Fibroblast of gingiva (primary cell): ENCODE measurements at regions not wholly inside any gene's neighbourhood (a gene's known extent, or its start where the extent isn't known, plus 50 kb on each side); places are given as distances from the start of the nearest gene placed in this dataset.
"Not testable (repeated sequence)": the region's sequence is repeated elsewhere in the genome, so short reads cannot be mapped to it uniquely, and the experiment has no call there.

Experiments used
- DNase-seq: peaks from one replicate; pipeline ENCODE4 v3.0.0-alpha.2; 2011; ENCODE audit warnings: low read depth

- peak; percentile 15 for DNase-seq
Measured at GRCh38 chr13:48808683-48809082, 155.0 kb downstream of the CYSLTR2 start.

- no peak for DNase-seq
Measured at GRCh38 chr13:48810013-48810412, 156.3 kb downstream of the CYSLTR2 start.

- DNase-seq = peak; percentile 17
Measured at GRCh38 chr13:48813518-48813917, 159.8 kb downstream of the CYSLTR2 start.

DNA sequence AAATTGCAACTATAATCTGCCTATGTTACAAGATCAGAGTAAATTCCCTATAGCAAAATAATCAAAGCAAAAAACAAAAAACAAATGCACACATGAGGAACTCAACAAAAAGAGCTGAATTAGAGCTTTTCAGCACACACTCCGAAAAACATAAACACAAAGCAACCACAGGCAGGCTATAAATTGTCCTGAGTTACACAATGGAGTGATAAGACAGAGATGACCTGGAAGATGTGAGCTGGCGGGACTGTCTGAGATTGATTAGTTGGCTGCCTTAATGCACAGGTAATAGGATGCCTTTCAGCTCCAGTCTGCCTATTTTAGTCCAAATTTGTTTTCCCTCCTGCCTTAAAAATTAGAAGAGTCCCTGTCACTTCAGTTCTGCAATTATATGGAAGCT, 159.0 kb upstream of the FNDC3A start:
- no peak for DNase-seq

- DNase-seq = no peak
Measured at GRCh38 chr13:48817166-48817802, 158.4 kb upstream of the FNDC3A start.

- peak; percentile 95 for DNase-seq
Measured at GRCh38 chr13:48818495-48819356, 157.0 kb upstream of the FNDC3A start.

DNA sequence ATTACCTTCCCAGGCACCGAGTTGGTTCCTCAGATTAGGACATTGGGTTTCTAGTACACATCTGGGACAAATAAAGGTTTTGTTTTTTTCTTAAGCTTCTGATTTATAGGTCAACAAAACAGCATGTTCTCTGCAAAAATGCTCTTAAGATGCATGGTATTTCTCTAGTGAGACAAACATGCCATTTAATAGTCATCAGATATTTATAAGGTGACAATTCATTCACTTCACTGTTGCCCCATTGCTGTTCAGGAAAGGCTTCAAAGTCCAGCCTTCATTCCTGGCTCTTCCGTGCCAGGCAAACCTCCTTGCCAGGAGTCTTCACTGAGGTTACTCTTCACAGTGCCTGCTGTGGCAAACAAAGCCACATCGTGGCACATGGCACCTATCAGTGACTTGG, 156.3 kb upstream of the FNDC3A start:
- DNase-seq = peak; percentile 83

- no peak for DNase-seq
Measured at GRCh38 chr13:48819899-48820298, 155.8 kb upstream of the FNDC3A start.

- not testable (repeated sequence) for DNase-seq
Measured at GRCh38 chr13:48823526-48823925, 152.2 kb upstream of the FNDC3A start.

- DNase-seq = no peak
Measured at GRCh38 chr13:48826039-48826438, 149.7 kb upstream of the FNDC3A start.

GRCh38 chr13:48826922-48827454, 148.7 kb upstream of the FNDC3A start:
- DNase-seq = not testable (repeated sequence)

GRCh38 chr13:48827709-48828108, 148.0 kb upstream of the FNDC3A start:
- DNase-seq = no peak

- DNase-seq = no peak
Measured at GRCh38 chr13:48828962-48829411, 146.7 kb upstream of the FNDC3A start.

DNA sequence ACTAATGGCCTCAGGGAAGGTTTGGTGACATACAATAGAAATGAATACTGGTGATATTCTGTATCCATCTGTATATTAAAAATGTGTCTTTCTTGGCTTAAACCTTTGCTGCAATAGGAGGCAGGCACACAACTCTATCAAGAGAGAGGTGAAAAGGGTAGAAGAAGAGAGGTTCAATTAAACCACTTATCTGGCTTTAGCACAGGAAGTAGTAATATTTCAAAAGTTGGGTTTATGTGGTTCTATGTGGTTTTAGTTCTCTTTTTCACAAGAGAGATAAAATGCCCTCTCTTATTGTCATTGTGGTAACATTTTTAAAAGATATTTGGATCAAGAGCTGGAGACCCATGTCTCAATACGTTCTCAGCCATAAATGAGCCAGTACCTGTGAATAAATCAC, 146.2 kb upstream of the FNDC3A start:
- DNase-seq = no peak

DNA sequence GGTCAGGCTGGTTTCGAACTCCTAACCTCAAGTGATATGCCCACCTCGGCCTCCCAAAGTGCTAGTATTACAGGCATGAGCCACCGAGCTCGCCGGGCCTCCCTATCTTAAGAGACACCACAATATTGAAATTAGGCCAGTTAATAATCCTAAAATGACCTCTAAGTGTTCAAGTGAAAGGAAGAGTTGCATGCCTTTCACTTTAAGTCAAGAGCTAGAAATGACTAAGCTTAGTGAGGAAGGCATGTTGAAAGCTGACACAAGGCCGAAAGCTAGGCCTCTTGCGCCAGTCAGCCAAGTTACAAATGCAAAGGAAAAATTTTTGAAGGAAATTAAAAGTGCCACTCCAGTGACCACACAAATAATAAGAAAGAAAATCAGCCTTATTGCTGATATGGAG, 144.5 kb upstream of the FNDC3A start:
- DNase-seq = peak; percentile 54

GRCh38 chr13:48833412-48833811, 142.3 kb upstream of the FNDC3A start:
- no peak for DNase-seq

DNA sequence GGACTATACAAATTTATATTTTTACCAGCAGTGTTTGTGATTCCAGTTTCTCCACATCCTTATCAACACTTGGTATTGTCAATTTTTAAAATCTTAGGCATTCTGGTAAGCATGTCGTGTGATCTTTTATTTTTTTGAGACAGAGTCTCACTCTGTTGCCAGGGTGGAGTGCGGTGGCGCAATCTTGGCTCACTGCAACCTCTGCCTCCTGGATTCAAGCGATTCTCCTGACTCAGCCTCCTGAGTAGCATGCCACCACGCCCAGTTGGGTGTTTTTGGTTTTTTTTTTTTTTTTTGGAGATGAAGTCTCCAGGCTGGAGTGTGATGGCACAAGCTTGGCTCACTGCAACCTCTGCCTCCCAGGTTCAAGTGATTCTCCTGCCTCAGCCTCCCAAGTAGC, 140.4 kb upstream of the FNDC3A start:
- DNase-seq = not testable (repeated sequence)

DNA sequence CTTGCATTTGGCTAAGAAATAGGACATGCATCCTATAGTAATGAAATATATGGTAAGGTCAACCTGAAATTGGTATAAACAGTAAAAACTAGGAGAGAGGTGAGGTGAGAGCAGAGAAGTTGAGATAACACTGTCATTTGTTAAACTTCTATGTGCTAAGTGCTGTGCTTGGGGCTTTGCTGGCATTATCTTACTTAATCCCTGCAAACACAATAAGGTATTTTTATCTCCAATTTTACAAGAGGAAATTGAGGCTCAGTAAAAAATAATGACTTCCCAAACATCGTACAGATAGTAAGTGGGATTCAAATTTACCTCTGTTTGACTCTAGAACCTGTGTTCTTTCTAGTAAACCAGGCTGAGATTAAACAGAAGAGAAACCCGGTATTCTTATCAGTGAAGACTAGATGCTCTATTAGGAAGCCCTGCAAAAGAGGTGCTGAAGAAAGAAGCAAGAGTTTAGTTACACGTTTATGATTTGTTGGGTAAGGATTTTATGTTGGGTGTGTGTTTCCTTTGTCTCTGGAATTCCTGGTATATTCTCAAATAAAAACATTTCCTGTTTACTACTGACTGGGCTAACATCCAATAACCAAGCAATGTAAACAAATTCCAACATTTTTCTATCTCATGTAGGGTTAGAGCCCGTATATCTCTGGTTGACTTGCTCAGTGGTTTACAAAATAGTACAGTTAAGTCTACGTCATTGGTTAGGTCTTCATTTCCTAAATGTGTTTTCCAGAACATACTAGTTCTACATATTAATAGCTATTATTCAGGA, 137.3 kb upstream of the FNDC3A start:
- peak; percentile 75 for DNase-seq

DNA sequence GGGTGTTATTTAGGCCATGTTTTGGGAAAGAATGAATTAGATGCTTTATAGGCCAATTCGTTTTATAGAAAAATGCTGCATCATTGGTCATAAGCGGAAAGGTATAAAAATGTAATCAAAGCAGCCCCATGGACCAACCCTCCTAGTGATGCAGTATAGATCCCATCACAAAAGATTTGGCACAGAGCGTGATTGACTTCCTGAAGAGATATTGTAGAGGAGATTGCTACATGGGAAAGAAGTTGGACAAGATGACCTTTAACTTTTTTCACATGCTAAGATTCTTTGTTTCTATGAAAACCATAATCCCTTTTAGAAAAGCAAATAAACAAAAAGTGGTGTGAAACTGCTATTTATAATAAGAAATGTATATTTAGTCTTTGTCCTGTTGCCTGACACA, 136.5 kb upstream of the FNDC3A start:
- DNase-seq = no peak

DNA sequence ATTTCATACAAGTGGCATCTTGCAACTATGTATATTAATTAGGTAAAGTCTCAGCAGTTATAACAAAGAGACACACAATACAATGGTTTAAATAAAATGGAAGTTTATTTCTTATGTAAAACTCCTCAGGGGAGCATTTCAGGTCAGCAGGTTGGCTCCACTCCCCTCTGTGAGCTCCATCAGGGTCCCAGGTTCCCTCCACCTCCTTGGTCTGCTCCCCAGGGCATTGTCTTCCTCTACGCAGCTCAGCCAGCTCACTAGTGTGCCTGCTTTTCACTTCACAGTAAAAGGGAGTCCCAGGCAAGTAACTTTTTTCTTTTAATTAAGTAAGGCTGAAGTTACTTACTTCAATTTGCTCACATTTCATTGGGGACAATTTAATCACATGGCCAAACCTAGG, 135.3 kb upstream of the FNDC3A start:
- no peak for DNase-seq

- DNase-seq = no peak
Measured at GRCh38 chr13:48842316-48842715, 133.4 kb upstream of the FNDC3A start.

DNA sequence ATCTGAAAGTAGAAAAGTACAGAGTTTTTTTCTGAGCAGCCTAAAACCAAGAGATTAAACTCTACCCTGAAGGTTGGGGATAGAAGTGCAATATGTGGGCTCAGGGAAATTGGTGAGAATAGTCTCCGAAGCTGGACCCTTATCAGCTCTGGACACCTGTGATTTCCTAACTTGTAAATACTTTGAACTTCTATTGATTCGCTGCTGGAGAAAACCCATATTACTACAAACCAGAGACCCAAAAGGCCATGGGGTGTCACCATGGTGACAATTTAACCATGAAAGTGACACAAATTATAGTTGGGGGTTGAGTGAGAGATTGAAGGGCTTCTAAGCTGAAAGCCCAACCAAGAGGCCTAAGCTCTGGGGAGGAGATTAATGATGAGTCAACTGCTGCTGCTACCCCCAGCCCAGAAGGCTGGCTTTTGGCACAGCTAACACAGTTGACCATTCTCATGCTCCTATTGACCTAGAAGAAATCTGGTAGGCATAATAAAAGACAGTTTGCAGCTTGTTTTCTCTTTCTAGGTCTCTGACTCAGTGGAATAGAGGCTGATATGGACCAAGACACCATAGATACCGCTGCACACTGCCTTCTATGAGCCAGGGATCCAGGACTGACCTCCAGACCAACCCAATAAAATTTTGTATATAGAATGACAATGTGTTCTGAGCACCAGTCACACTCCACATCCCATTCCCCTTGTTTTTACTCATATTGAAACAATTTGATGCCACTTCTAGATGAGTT, 131.9 kb upstream of the FNDC3A start:
- no peak for DNase-seq
